DMS 273 (cell line): ENCODE measurements at regions not wholly inside any gene's neighbourhood (a gene's known extent, or its start where the extent isn't known, plus 50 kb on each side); places are given as distances from the start of the nearest gene placed in this dataset.
"Not testable (repeated sequence)": the region's sequence is repeated elsewhere in the genome, so short reads cannot be mapped to it uniquely, and the experiment has no call there.

Experiments used
- DNase-seq: peaks from one replicate; lab custom pipeline; 2025; ENCODE audit not compliant: unreplicated experiment; lab: John Stamatoyannopoulos, UW

DNA sequence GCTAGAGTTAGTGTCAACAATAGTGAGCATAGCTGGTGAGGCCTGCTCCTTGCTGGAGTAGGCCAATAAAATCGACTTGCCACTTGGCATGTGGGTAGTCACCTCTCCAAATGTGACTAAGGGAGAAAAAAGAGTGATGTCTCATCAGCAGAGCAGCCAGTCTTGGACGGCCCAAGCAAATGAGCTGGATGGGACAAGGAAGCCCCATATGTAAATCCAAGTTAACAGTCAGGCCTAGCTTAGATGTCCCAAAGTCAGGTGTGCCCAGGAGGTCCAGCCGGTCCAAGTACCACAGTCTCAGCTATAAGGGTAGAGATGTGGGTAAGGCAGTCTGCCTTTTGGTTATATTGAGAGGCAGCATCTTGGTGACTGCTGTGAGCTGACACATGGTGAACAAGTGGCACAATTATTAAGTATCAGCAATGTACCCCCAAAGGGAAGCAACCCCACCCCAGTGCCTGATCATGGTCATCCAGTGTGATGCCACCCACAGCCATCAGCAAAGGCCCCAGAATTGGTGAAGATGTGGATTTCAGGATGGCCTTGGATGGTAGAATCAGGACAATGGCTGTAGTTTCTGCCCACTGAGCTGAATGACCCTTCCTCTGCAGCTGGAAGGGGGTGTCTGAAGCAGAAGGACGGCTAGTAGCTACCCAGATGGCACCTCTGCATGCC lies 83.4 kb downstream of the TNFRSF13B start:
- no peak for DNase-seq

DNA sequence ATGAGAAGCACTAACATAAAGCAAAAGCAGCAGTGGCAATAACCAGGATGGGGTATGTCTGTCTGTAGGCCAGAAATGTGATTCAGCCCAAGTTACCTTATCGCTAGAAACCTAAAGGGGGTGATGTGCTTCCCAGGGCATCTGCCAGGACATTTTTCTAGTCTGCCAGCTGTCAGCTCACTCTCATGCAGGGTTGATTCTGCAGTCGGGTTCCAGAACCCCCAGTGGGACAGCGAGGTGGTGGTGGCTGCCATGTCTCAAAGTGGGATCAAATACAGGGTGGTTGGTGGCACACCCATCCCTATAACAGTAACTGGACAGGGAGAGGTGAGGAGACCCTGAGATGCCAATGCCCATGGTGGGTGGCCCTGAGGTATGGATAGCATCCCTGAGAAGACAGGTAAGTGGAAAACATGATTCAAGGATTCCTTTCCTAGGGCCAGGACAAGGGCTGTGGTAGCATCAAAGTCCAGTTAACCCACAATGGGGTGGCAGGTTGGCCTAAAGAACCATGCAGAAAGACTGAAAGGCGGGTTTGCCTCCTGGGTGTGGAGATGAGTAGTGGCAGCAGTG lies 84.3 kb downstream of the TNFRSF13B start:
- DNase-seq, result no peak

DNA sequence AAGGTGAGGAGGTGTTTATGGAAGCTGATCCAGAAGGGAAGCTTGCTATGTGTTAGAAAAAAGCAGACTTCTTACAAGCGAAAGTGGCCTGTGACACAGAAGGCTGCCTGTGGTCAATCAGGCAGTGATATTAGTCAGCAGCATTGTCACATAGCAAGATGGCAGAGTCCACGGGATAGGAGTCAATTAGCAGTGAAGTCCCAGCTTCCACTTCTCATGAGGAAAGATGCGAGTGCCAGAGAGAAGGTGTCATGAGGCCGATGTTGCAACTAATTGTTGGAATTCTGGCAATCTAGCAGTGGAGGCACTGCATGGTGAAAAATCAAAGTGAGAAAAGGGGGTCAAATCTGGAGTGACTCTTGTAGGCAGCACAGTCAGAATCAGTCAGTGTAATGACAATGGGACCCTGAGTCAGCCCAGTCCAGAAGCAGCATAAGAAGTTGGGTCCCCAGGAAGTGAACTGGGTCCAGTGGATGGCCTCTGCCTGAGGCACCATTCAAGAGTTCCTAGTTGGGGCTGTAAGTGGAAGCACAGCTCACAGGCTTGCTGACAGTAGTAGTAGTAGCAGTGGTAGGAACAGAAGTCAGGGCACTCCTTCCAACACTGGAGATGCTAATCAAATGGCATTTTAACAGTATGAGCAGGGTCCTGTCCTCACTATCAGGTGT lies 85.1 kb downstream of the TNFRSF13B start:
- DNase-seq, result no peak

DNA sequence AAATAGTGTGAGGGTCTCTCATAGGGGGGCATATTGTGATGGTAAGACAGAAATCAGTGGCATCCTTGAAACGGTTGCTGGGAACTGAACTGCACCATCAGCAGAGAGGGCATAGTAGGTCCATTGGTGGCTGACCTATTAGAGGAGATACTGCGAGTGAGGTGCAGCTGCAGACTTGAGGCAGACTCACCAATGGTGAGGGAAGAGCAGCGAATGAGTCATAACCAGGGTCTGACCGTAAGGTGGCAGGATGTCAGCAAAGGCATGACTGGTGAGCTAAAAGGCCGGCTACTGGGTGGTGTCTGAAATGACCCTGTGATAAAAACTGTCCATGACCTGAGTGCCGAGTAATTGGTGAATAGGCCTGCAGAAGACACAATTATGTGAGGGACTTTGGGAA lies 86.7 kb downstream of the TNFRSF13B start:
- not testable (repeated sequence) for DNase-seq

DNA sequence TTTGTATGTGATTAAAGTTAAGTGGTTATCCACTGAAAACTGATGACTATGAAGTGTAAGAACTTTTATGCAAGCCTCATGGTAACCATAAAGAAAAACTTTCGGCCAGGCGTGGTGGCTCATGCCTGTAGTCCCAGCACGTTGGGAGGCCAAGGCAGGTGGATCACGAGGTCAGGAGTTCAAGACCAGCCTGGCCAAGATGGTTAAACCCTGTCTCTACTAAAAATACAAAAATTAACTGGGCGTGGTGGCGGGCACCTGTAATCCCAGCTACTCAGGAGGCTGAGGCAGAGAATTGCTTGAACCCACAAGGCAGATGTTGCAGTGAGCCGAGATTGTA lies 89.0 kb downstream of the TNFRSF13B start:
- DNase-seq, result not testable (repeated sequence)

DNA sequence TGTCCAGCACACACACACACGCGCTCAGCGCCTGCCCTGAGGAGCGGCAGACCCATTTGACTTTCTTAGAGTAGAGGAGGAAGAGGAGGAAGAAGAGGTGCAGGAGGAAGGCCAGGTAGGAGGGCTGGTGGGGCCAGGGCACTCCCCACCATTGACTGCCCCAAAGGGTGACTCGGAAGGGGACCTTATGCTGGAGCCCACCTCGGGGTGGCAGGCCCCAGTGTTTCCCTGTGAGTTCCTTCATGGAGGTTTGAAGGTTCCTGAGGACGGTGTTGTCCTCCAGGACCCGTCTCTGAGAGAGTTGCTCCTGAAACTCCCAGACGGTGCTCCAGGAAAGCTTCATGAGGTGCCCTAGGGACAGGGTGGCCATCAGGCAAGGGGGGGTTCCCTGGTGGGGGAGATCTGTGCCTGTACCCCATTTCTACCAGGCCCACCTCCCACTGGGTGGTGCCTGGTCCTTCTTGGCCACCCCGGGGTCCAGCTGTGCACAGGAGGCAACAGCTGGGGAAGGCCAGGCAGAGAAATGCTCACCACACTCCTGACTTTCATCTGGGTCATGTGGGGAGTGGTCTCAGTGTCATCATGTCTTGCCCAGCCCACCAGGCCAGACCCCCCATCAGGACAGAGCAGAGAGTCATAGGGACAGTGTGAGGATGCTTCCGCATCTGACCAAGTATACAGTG lies 89.5 kb downstream of the TNFRSF13B start:
- DNase-seq, result no peak

DNA sequence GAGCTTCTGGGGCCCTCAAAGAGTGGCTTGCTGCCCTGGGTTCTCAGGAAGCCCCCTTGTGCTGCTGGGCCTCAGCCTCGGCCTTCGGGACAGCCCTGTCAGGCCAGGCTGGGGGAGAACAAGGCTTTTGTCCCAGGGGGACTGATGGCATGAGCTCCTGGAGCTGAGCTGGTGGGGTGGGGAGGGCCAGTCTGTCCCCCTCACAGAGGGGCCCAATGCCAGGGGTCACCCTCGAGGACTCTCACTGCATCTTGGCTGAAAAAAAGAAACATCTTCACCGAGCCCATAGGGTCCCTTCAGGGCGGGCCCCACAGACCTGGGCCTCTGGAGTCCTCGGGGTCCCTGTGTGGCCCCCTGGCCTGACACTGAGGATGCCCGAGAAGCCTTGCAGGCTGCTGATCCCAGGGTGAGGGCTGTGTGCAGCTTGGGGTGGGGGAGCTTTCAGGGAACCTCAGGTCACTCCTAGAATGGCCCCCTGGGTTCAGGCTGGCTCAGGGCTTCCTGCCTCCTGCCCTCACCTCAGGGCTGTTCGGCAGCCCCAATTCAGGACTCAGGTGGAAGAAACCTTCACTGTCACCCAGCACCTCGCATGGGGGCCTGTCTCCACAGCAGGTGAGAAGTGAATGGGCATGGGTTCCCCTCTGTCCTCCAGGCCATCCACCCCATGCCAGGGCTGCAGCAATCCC lies 90.5 kb downstream of the TNFRSF13B start:
- DNase-seq, result no peak

DNA sequence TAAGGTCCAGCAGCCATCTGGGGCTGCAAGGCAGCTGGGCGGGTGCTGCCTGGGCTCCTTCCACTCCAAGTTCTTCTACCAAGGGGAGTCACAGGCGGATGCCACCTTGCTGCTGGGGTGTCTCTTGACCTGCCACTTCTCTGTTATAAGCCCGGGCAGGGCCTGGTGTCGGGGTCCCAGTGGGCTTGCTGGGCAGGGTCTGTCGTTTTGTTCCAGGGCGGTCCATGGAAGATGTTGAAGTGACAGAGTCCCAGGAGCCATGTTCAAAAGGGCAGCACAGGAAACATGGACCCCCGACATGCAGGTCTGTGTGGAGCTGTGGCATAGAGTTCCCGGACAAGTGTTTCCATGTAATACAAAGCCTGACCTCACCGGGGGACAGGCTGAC lies 91.1 kb downstream of the TNFRSF13B start:
- DNase-seq, result no peak

DNA sequence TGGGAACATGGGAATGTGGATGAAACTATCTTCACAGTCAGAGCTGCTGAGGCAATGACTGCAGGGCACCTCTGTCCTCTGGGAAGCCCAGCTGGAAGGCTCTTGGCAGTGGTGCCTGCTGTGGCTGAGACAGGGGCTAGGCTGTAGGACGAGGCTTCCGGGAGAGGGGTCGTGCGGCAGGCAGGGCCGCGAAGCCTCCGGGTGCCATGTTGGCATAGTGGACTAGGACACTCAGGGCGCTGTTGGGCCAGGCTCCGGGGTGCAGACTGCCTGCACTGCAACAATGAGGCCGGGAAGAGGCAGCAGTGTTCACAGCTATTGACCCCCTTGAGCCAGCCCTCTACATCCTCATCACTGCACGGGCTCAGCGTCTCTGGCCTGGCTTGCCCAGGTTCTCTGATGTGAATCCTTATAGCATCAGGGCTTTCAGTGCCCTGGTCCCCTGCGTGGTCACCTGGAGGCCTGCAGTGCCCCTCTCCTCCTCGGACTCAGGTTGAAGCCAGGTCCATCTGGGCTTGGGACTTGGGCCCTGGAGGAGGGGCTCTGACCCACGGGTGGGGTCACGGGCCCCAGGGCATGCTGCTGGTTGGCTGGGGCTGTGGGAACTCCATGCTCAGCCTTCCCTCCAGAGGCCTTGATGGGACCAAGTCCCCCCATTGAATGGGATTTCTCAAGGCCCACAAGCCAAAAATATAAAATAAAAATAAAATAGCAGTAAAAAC lies 91.6 kb downstream of the TNFRSF13B start:
- DNase-seq, result no peak

DNA sequence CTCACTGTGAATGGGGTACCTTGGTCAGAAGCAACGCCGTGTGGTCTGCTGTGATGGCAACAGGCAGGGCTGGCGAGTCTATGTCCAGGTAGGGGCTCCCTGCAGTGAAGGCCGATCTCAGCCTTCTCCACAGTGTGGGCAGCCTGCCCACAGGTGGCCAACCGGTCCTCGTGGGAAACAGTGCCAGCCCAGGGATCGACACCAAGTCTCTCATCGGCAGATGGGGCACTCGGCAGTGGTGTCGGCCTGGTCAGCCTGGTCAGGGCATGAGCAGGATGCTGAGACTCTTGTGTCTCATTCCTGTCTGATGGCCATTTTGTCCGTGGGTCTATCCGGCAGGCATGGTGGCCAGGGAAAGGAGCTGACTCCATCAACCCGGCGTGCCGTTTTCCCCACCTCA lies 92.2 kb downstream of the TNFRSF13B start:
- DNase-seq, result no peak

DNA sequence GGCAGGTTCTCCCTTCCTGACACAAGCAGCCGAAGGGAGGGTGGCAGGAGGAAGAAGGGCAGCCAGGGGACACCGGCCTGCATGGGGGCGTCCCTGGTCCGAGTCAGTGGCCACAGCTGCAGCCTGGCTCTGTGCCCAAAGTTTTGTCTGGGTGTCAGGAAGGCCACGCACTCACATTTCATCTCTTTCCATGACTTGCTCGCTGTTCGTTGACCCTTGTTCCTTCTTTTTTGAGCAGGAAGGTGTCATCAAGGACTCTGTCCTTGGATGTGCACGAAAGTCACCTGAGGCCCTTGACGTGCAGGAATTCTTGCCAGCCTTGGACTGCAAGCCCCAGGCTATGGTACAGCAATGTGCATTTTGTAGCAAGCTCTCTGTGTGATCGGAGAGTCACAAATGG lies 93.3 kb downstream of the TNFRSF13B start:
- no peak for DNase-seq

DNA sequence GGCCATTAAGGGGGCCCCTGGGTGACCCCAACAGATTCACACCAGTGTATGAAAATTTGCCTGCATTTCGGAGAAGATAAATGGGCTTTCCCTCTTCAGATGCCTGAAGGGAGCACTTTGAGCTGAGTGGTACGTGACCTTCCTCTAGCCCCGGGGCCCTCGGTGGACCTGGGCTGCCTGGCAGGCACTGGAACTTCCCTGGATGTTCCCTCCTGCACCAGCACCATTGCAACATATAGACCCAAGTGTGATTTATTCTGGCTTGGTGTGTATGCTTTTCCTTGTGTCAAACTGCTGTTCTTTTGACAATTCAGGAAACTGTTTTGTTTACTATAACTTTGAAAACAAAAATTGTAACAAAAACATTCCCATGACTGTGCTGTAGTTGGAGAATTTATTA lies 93.8 kb downstream of the TNFRSF13B start:
- no peak for DNase-seq

DNA sequence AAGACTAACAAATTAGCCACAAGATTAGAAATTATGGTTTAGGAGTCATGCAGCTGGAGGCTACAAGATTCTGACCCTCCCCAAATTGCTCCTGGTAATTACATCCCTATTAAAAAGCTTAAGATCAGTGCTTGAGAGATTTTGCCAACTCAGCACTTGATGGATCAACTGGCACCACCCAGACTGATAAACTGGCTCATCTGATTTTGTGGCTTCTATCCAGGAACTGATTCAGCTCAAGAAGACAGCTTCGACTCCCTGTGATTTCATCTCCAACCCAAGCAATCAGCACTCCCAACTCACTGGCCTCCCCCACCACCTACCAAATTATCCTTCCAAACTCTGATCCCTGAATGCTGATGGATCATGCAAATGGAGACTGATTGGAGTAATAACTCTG lies 94.8 kb downstream of the TNFRSF13B start:
- no peak for DNase-seq

DNA sequence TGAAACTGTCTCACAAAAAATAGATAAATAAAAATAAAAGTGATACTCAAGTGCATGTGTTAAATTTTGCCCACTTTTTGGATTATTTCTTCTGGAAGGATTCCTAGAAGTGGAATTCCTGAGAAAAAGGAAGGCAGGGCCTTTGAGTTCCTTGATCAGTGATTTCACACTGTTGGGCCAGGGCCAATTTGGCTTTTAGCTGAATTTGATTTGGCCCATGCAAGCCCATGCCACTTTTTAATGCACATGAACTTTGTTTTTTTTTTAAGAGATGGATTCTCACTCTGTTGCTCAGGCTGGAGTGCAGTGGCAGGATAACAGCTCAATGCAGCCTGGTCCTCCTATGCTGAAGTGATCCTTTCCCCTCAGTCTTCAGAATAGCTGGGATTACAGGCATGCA lies 96.3 kb downstream of the TNFRSF13B start:
- DNase-seq, result no peak

DNA sequence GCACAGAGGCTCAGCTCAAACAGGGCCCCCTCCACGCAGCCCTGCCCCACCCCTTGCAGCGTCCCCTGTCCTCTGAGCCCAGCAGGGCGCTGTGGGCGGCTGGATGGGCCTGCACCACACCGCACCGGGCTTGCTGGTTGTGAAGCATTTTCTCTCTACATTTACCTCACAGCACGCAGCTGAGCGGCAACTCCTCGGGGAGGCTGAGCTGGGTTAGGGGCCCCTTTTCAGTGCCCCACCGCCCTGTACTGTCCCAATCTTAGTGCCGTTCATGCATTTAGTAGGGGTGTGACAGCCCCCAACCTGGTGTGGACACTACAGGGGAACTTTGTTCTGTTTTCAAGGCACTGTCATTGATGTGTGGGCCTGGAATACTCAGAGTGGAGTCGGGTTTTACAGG lies 97.7 kb downstream of the TNFRSF13B start:
- DNase-seq, result not testable (repeated sequence)

DNA sequence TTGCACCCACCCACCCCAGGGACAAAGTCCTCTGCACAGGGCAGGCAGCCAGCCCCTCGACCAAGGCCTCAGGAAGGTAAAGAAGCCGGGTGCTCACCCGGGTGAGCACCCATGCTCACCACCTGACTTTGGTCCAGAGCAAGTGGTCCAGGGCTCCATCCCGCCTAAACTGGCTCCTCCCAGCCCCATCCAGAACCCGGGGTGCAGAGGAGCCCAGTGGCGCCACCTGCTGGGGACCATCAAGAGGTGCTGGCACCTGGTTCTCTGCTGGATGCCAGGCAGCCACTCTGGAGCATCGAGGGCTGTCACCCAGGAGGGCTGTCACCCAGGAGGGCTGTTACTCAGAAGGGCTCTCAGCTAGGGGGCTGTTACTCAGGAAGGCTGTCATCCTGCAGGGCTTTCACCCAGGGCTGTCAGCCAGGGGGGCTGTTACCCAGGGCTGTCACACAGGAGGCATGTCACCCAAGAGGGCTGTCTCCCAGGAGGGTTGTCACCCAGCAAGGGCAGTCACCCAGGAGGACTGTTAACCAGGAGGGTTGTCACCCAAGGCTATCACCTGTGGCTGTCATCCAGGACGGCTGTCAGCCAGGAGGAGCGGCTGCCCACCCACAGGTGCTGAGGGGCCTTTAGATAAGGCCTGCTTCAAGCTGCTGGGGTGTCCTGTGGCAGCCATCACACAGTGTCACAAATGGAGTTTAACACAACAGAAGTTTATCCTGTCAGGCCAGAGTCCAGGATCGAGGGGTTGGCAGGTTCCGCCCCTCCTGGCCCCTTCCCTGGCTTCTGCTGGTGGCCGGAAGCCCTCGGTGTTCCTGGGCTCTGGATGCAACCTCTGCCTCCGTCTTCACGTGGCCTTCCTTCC lies 98.5 kb downstream of the TNFRSF13B start:
- DNase-seq, result peak; percentile 57

DNA sequence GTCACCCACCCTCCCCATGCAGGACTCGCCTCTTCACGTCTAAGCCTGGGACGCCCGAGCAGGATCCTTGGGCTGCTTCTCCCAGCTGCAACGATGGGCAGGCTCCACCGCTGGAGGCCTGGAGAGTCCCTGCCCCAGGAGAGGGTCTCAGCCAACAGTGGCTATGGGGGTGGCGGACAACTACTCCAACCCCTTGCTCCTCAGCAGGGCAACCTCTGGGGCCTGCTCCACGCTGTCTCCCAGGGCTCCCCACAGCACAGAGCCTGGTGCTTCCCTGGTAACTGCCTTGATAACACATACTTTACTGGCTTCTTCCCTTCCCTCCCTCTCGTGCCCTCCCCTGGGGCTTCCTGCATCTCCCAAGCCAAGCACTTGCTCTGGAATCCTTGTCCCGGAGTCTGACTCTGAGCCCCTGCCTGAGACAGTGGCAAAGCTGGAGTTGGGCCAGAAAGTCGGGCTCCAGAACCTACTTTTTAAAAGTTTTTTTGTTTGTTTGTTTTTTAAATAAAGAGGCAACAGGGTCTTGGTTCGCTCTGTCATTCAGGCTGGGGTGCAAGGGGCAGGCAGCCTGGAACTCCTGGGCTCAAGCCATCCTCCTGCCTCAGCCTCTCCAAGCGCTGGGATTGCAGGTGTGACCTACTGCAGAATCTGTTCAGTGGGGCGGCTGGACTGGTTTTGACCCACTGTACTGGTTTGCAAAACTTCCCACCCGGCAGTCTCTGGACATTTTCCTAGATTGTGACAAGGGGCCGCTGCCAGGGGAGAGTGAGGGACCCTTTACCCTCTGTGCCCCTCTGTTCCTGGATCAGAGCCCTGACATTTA lies 99.4 kb downstream of the TNFRSF13B start:
- no peak for DNase-seq

DNA sequence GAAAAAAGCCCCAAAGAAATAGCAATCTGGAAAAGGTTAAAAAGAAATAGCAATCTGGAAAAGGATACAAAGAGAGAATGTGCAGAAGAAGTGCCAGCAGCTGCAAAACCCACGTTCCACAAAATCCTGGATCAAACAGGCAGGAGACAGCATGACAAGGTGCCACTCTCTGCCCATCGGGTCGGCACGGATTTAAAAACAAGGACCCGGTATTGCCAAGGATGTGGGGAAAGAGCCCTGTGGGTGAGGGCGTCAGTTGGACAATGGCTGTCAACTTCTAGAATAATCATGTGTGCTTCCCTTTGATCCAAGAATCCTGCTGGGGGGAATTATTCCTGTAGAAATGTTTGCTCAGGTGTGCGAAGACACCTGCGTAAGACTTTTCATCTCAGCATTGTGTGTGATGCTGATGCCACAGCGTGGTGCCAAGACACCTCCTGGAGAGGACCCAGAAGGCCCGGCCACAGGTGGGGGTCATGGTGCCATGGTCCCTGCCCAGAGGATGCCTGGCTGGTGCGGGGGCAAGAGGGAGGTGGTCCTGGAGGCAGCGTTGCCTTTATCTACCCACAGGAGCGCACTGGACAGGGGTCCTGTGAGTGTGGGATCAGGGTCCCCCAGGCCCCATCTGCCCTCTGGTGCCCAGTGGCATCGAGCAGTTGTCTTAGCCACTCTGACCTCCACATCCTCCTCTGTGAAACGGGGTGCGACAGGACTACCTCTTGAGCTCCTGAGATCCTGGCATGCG lies 100.3 kb downstream of the TNFRSF13B start:
- not testable (repeated sequence) for DNase-seq
